ENCODE measurements at regions not wholly inside any gene's neighbourhood (a gene's known extent, or its start where the extent isn't known, plus 50 kb on each side); places are given as distances from the start of the nearest gene placed in this dataset.
A peak's percentile ranks its signal among the peaks of the same experiment; 100 is the strongest.
"Not testable (repeated sequence)": the region's sequence is repeated elsewhere in the genome, so short reads cannot be mapped to it uniquely, and the experiment has no call there.

DNA sequence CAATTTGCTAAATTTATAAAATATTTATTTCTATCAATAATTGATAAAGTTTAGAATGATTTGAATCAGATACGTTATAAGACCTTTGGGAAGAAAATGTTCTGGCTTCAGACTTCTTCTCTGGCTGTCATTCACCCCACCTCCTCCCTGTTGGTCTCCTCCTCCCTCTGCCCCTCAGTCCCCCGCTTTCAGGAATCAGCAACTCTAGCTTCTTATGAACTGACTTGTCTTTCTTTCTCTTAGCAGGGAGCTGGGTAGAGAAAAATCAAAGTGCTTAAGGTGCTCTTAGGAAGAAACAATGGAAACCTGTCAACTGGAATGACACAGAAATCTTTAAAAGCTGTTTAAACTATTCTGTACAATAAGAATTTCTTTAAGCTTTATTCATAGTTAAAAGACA lies 71.3 kb upstream of the ETV3 start:
- WGBS (ENCODE audit: insufficient coverage, low lambda C conversion rate): 100% methylated on average over 1 of the region's 2 CpGs
- no peak overlapping the region for H3K27ac ChIP-seq (ENCODE audit: low read length)
- H3K9me3 ChIP-seq (ENCODE audit: control insufficient read depth, low read depth, low read length): no peaks in the 10 kb centered on the region
- H3K4me1 ChIP-seq (ENCODE audit: control insufficient read depth, insufficient read depth, low read length): no peaks in the 10 kb centered on the region
- DNase-seq: no peak
- H3K27me3 ChIP-seq (ENCODE audit: control insufficient read depth, insufficient read depth, low read length): no peaks in the 10 kb centered on the region
- H3K36me3 ChIP-seq (ENCODE audit: control insufficient read depth, insufficient read depth, low read length): no peaks in the 10 kb centered on the region
- H3K4me3 ChIP-seq (ENCODE audit: low read length): no peak overlapping the region

DNA sequence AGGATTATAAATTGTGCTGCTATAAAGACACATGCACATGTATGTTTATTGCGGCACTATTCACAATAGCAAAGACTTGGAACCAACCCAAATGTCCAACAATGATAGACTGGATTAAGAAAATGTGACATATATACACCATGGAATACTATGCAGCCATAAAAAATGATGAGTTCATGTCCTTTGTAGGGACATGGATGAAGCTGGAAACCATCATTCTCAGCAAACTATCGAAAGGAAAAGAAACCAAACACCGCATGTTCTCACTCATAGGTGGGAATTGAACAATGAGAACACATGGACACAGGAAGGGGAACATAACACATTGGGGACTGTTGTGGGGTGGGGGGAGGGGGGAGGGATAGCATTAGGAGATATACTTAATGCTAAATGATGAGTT lies 67.8 kb upstream of the ETV3 start:
- DNase-seq; H3K4me1 ChIP-seq (ENCODE audit: control insufficient read depth, insufficient read depth, low read length); H3K27ac ChIP-seq (ENCODE audit: low read length); H3K27me3 ChIP-seq (ENCODE audit: control insufficient read depth, insufficient read depth, low read length); H3K4me3 ChIP-seq (ENCODE audit: low read length); H3K9me3 ChIP-seq (ENCODE audit: control insufficient read depth, low read depth, low read length); H3K36me3 ChIP-seq (ENCODE audit: control insufficient read depth, insufficient read depth, low read length): not testable (repeated sequence)
- no CpG with 5 or more reads among the region's 3 CpGs for WGBS (ENCODE audit: insufficient coverage, low lambda C conversion rate)

DNA sequence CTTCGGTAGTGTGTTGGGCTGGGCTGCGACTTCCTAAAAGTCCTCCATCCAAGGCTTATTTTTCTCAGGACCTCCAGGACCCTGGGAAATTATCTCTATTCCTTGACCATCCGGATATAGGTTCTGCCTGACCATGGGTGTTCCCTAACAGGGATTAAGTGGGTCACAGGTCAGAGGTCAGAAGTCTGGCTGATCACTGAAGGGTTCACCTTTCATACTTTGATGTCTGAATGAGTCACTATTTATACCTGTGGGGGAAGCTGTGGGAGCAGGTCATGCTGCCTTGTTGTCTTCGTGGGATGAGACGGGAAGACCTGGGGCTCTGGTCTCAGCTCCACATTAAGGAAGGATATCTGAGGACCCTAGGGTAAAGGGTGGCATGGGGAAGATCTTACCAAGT lies 65.0 kb upstream of the ETV3 start:
- DNase-seq: no peak
- Histone ChIP-seq H3K27ac (ENCODE audit: low read length) (no peak overlapping the region), H3K27me3 (ENCODE audit: control insufficient read depth, insufficient read depth, low read length) (no peaks in the 10 kb centered on the region), H3K36me3 (ENCODE audit: control insufficient read depth, insufficient read depth, low read length) (no peaks in the 10 kb centered on the region), H3K4me1 (ENCODE audit: control insufficient read depth, insufficient read depth, low read length) (peaks cover 11% of the 10 kb centered on the region), H3K4me3 (ENCODE audit: low read length) (no peak overlapping the region), H3K9me3 (ENCODE audit: control insufficient read depth, low read depth, low read length) (no peaks in the 10 kb centered on the region)
- no CpG with 5 or more reads among the region's 5 CpGs for WGBS (ENCODE audit: insufficient coverage, low lambda C conversion rate)

DNA sequence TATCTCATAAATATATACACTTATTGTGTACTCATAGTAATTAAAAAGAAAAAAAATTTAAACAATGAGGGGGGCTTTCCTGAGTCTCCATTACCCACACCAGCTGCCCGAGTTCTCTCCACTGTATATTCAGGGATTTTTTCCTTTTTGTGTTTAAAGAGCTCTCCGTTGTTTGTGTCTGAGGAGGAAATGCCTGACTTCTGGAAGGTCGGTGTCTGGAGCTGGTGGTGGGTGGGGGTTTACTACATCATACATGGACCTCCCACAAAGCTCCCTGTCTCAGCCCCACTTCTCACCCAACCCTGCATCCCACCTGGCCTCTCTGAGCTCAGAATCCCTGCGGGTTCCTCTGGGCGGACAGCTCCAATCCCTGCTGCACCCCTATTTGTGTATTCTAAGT lies 64.1 kb upstream of the ETV3 start:
- Histone ChIP-seq H3K36me3 (ENCODE audit: control insufficient read depth, insufficient read depth, low read length) (no peaks in the 10 kb centered on the region), H3K4me1 (ENCODE audit: control insufficient read depth, insufficient read depth, low read length) (peaks cover 12% of the 10 kb centered on the region), H3K27me3 (ENCODE audit: control insufficient read depth, insufficient read depth, low read length) (no peaks in the 10 kb centered on the region), H3K9me3 (ENCODE audit: control insufficient read depth, low read depth, low read length) (no peaks in the 10 kb centered on the region), H3K4me3 (ENCODE audit: low read length) (no peak overlapping the region), H3K27ac (ENCODE audit: low read length) (no peak overlapping the region)
- DNase-seq: no peak
- WGBS (ENCODE audit: insufficient coverage, low lambda C conversion rate): 60% methylated on average over 1 of the region's 5 CpGs

DNA sequence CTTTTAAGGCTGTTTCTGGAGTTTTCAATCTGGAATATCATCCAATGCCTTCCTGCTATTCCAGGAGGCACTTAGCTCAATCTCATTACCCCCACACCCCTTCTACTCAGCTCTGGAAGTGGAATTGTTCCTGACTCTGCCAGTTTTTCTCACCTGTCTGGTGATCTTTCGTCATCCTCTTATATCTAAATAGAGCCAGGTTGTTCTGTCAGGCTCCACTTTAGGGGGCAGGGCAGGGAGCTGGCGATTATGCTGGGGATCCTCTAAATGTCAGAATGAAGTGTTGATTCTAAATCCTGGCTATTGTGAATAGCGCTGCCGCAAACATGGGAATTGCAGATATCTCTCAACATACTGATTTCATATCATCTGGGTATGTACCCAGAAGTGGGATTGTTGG lies 63.6 kb upstream of the ETV3 start:
- Histone ChIP-seq H3K27me3 (ENCODE audit: control insufficient read depth, insufficient read depth, low read length) (no peaks in the 10 kb centered on the region), H3K9me3 (ENCODE audit: control insufficient read depth, low read depth, low read length) (no peaks in the 10 kb centered on the region), H3K4me3 (ENCODE audit: low read length) (no peak overlapping the region), H3K4me1 (ENCODE audit: control insufficient read depth, insufficient read depth, low read length) (peaks cover 12% of the 10 kb centered on the region), H3K36me3 (ENCODE audit: control insufficient read depth, insufficient read depth, low read length) (no peaks in the 10 kb centered on the region), H3K27ac (ENCODE audit: low read length) (no peak overlapping the region)
- DNase-seq: peak in 1 of 2 donors; percentile 36
- WGBS (ENCODE audit: insufficient coverage, low lambda C conversion rate): no CpG with 5 or more reads among the region's 4 CpGs

DNA sequence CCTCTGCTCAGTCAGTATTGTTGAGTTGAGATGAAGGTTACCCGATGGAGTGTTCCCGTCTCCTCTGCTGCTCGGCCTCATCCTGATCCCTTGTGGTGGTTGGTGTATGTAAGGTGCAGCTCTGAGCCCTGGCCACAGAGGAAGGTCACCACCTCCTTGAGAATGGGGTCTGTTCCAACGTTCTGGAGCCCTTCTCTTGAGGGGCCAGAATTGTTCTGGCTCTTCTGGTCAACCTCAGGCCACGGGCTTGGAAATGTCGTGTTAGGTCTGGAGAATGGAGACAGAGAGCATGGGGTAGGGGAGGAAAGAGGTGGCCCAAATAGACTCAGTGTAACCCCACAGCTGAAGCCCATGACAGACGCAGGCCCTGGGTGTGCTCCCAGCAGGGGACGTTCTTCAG lies 62.3 kb upstream of the ETV3 start:
- DNase-seq: no peak

DNA sequence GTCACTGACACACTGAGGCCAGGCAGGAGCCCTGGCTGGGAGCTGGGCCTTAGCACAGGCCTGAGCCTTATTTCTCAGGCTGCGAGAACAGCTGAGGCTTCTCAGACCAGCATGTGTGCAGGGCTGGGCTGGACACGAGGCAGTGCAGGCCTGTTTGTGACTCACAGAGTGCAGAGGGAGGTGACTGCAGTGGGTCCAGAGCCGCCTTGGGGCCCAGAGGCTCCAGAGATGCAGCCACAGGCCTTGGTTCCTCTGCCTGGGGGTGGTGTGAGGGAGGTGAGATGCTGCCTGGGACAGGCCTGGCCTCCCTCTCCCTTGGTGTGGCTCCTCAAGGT lies 61.2 kb upstream of the ETV3 start:
- no peaks in the 10 kb centered on the region for H3K36me3 ChIP-seq (ENCODE audit: control insufficient read depth, insufficient read depth, low read length)
- H3K27ac ChIP-seq (ENCODE audit: low read length): no peak overlapping the region
- no CpG with 5 or more reads among the region's 3 CpGs for WGBS (ENCODE audit: insufficient coverage, low lambda C conversion rate)
- no peak for DNase-seq
- peaks cover 3% of the 10 kb centered on the region for H3K27me3 ChIP-seq (ENCODE audit: control insufficient read depth, insufficient read depth, low read length)
- H3K4me3 ChIP-seq (ENCODE audit: low read length): no peak overlapping the region
- no peaks in the 10 kb centered on the region for H3K9me3 ChIP-seq (ENCODE audit: control insufficient read depth, low read depth, low read length)
- H3K4me1 ChIP-seq (ENCODE audit: control insufficient read depth, insufficient read depth, low read length): peaks cover 12% of the 10 kb centered on the region

More for the DNA sequence above, 62.3 kb upstream of the ETV3 start:
- Histone ChIP-seq H3K27me3 (ENCODE audit: control insufficient read depth, insufficient read depth, low read length) (no peaks in the 10 kb centered on the region), H3K36me3 (ENCODE audit: control insufficient read depth, insufficient read depth, low read length) (no peaks in the 10 kb centered on the region), H3K27ac (ENCODE audit: low read length) (no peak overlapping the region), H3K9me3 (ENCODE audit: control insufficient read depth, low read depth, low read length) (no peaks in the 10 kb centered on the region), H3K4me3 (ENCODE audit: low read length) (no peak overlapping the region), H3K4me1 (ENCODE audit: control insufficient read depth, insufficient read depth, low read length) (peaks cover 12% of the 10 kb centered on the region)
- WGBS (ENCODE audit: insufficient coverage, low lambda C conversion rate): no CpG with 5 or more reads among the region's 8 CpGs

DNA sequence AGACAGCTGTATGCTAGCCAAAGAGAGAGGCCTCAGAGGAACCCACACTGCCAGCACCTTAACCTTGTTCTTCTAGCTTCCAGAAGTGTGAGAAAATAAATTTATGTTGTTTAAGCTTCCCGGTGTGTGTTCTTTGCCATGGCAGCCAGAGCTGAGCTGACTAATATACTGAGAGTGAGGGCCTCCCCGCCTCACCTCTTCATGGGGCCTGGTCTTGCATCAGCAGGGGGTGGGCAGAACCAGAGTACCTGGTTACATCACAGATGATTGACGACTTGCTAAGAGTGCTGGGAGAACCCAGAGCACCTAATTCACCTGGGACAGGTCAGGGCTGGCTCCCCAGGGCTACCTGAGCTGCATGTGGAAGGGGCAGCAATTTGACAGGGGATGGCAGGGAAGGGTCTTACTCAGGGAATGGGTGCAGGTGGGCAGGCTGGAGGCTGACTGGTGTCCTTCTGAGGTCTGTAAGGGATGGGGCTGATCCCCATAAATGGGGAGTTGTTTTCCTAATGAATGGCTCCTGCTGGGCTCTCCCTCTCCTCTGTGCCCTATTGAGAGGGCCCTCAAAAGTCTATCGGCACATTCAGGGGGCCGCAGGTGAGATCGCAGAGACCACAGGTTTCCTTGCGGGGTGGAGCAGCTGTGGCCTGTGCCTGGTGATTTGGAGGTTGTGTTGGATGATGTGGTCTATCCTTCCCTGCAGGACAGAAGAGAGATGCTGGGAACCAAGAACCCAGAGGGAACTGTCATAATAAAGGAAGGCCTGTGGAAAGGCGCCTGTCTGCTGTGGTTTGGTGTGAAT lies 60.6 kb upstream of the ETV3 start:
- H3K27ac ChIP-seq (ENCODE audit: low read length): no peak overlapping the region

DNA sequence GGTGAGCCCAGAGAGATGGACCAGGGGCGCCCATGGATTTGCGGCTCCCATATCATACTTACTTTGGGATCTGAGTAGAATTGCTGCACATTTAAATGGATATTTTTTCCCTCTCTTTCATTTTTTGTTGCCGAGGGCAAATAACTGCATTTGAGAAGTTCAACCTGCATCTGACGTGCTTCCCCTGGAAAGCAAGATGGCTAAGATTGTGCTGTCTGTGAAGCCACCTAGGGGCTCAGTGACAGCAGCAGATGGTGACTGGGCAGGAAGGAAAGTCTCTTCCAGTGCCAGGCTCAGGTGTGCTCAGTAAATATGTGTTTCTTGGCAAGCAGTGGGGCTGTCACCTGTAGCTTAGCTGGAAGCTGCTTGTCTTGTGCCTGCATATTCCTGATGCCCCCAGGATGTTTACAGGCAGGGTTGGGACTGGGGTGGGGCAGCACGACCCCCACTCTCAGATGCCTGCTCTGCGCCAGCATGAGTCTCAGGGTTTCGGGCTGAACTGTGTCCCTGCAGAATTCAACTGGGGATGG lies 59.8 kb upstream of the ETV3 start:
- H3K36me3 ChIP-seq (ENCODE audit: control insufficient read depth, insufficient read depth, low read length): no peaks in the 10 kb centered on the region
- no peak for DNase-seq
- H3K27ac ChIP-seq (ENCODE audit: low read length): no peak overlapping the region
- peaks cover 21% of the 10 kb centered on the region for H3K4me1 ChIP-seq (ENCODE audit: control insufficient read depth, insufficient read depth, low read length)
- no peak overlapping the region for H3K4me3 ChIP-seq (ENCODE audit: low read length)
- peaks cover 3% of the 10 kb centered on the region for H3K27me3 ChIP-seq (ENCODE audit: control insufficient read depth, insufficient read depth, low read length)
- no CpG with 5 or more reads among the region's 7 CpGs for WGBS (ENCODE audit: insufficient coverage, low lambda C conversion rate)
- H3K9me3 ChIP-seq (ENCODE audit: control insufficient read depth, low read depth, low read length): no peaks in the 10 kb centered on the region

More for the DNA sequence above, 60.6 kb upstream of the ETV3 start:
- Histone ChIP-seq H3K4me1 (ENCODE audit: control insufficient read depth, insufficient read depth, low read length) (peaks cover 16% of the 10 kb centered on the region), H3K36me3 (ENCODE audit: control insufficient read depth, insufficient read depth, low read length) (no peaks in the 10 kb centered on the region), H3K27me3 (ENCODE audit: control insufficient read depth, insufficient read depth, low read length) (peaks cover 3% of the 10 kb centered on the region), H3K4me3 (ENCODE audit: low read length) (no peak overlapping the region), H3K9me3 (ENCODE audit: control insufficient read depth, low read depth, low read length) (no peaks in the 10 kb centered on the region)
- no CpG with 5 or more reads among the region's 8 CpGs for WGBS (ENCODE audit: insufficient coverage, low lambda C conversion rate)
- DNase-seq: peak; percentile 61 to 81

DNA sequence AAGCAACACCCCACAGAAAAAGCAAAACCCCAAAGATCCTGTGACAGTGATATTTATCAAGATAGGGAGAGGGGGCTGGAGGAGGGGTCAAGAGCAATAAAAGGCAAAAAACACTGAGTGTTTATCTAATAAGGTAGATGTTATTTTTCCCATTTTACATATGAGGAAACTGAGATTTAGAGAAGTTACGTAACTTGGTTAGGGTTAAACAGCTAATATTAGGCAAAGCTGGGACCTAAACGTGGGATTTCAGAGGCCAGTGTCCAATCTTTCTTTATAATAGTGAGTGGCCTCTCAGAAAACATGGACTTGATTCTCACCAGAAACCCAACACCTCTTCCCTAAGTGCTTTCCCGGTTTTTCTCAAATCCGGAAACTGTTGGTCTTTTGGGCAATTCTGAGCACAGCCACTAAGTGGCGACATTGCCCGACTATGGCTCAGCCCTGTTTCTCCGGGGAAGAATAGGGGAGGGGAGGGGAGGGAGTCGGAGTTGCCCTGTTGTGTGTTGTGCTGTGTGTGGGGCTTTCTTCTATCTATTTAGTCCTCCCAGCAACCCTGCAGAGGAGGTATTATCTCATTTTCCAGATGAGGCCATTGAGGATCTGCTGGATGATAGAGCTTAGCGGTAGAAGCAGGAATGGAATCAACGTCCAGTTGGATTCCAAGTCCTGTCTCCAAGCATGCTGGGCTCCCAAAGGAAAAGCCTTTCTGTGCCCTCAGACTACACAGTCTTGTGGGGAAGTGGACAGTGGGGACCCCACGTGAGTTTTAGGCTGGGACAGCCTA lies 58.7 kb upstream of the ETV3 start:
- peaks cover 21% of the 10 kb centered on the region for H3K4me1 ChIP-seq (ENCODE audit: control insufficient read depth, insufficient read depth, low read length)
- WGBS (ENCODE audit: insufficient coverage, low lambda C conversion rate): 100% methylated on average over 1 of the region's 11 CpGs
- H3K36me3 ChIP-seq (ENCODE audit: control insufficient read depth, insufficient read depth, low read length); H3K4me3 ChIP-seq (ENCODE audit: low read length); H3K27me3 ChIP-seq (ENCODE audit: control insufficient read depth, insufficient read depth, low read length); H3K27ac ChIP-seq (ENCODE audit: low read length); H3K9me3 ChIP-seq (ENCODE audit: control insufficient read depth, low read depth, low read length); DNase-seq: not testable (repeated sequence)
